ENCODE measurements at regions not wholly inside any gene's neighbourhood (a gene's known extent, or its start where the extent isn't known, plus 50 kb on each side); places are given as distances from the start of the nearest gene placed in this dataset.

- no peaks in the 10 kb centered on the region for H3K4me1 ChIP-seq (ENCODE audit: insufficient read depth, low read length)
- H3K9me3 ChIP-seq (ENCODE audit: low read depth, low read length): no peaks in the 10 kb centered on the region
- H3K36me3 ChIP-seq (ENCODE audit: insufficient read depth, low read length): no peaks in the 10 kb centered on the region
- TF ChIP-seq, protein P1, sequence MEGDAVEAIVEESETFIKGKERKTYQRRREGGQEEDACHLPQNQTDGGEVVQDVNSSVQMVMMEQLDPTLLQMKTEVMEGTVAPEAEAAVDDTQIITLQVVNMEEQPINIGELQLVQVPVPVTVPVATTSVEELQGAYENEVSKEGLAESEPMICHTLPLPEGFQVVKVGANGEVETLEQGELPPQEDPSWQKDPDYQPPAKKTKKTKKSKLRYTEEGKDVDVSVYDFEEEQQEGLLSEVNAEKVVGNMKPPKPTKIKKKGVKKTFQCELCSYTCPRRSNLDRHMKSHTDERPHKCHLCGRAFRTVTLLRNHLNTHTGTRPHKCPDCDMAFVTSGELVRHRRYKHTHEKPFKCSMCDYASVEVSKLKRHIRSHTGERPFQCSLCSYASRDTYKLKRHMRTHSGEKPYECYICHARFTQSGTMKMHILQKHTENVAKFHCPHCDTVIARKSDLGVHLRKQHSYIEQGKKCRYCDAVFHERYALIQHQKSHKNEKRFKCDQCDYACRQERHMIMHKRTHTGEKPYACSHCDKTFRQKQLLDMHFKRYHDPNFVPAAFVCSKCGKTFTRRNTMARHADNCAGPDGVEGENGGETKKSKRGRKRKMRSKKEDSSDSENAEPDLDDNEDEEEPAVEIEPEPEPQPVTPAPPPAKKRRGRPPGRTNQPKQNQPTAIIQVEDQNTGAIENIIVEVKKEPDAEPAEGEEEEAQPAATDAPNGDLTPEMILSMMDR (IDR thresholded peaks at IDR 0.05; ENCODE audit: extremely low read depth, low read depth, low read length): no peak
- H2AFZ ChIP-seq (ENCODE audit: low read length): no peak overlapping the region
- H3K27me3 ChIP-seq (ENCODE audit: insufficient read depth, low read length): no peaks in the 10 kb centered on the region
- no peak overlapping the region for H3K4me2 ChIP-seq (ENCODE audit: insufficient read depth, low read length)
- no peaks in the 10 kb centered on the region for H3K79me2 ChIP-seq (ENCODE audit: insufficient read depth, low read length)
- DNase-seq (ENCODE audit: insufficient read length, low spot score, missing footprints): no peak
- no peak overlapping the region for H3K4me3 ChIP-seq (ENCODE audit: insufficient read depth, low read length)
- no peaks in the 10 kb centered on the region for H4K20me1 ChIP-seq (ENCODE audit: insufficient read depth, low read length)
- H3K27ac ChIP-seq (ENCODE audit: low read depth, low read length): no peak overlapping the region
Observed at GRCh38 chr3:124133366-124133940, 141.5 kb upstream of the ROPN1 start.

DNA sequence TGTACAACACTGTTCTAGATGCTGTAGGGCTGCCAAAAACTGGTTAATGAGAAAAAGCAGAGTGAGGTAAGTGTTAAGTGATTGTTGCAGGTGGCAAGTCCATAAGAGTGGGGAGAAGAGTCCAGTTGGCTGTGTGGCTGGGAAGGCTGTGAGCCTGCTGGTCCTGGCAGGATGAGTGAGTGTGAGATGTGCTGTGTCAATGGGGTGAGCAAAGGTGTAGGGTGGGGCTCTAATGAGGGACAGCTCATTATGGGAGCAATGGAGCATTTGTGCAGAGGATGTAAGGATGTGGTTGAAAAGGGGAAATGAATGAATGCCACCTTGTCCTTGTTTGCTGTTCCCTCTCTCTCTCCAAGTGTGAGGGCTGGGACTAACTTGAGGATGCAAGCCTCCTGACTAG lies 145.3 kb upstream of the ROPN1 start:
- no peaks in the 10 kb centered on the region for H3K9me3 ChIP-seq (ENCODE audit: low read depth, low read length)
- no peaks in the 10 kb centered on the region for H3K36me3 ChIP-seq (ENCODE audit: insufficient read depth, low read length)
- TF ChIP-seq, protein P1 (IDR thresholded peaks at IDR 0.05; ENCODE audit: extremely low read depth, low read depth, low read length): no peak
- H3K27ac ChIP-seq (ENCODE audit: low read depth, low read length): no peak overlapping the region
- no peaks in the 10 kb centered on the region for H3K4me1 ChIP-seq (ENCODE audit: insufficient read depth, low read length)
- no peaks in the 10 kb centered on the region for H3K79me2 ChIP-seq (ENCODE audit: insufficient read depth, low read length)
- H4K20me1 ChIP-seq (ENCODE audit: insufficient read depth, low read length): no peaks in the 10 kb centered on the region
- no peak overlapping the region for H2AFZ ChIP-seq (ENCODE audit: low read length)
- H3K4me2 ChIP-seq (ENCODE audit: insufficient read depth, low read length): no peak overlapping the region
- no peak for DNase-seq (ENCODE audit: insufficient read length, low spot score, missing footprints)
- no peak overlapping the region for H3K4me3 ChIP-seq (ENCODE audit: insufficient read depth, low read length)
- peaks cover 19% of the 10 kb centered on the region for H3K27me3 ChIP-seq (ENCODE audit: insufficient read depth, low read length)

DNA sequence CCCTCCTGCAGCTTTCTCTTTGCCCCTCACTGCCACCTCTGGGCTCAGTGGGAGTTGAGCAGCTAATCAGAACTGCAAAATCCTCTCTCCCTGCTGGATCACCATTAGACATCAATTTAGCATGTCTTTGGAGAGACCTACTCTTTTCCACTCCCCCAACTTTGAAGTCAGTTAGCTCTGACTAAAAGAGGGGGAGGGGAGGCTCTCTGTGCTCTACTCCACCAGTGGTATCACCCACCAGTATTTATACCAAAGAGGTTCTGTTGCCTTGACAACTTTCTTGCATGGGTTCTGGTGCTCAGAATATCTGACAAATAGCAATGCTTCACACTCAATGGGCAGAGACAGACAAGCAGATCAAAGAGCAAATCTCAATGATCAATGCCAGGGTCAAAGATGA lies 146.2 kb upstream of the ROPN1 start:
- Histone ChIP-seq H3K9me3 (ENCODE audit: low read depth, low read length) (no peaks in the 10 kb centered on the region), H3K4me2 (ENCODE audit: insufficient read depth, low read length) (no peak overlapping the region), H3K79me2 (ENCODE audit: insufficient read depth, low read length) (no peaks in the 10 kb centered on the region), H3K4me1 (ENCODE audit: insufficient read depth, low read length) (no peaks in the 10 kb centered on the region), H2AFZ (ENCODE audit: low read length) (no peak overlapping the region), H3K4me3 (ENCODE audit: insufficient read depth, low read length) (no peak overlapping the region), H3K27me3 (ENCODE audit: insufficient read depth, low read length) (peaks cover 22% of the 10 kb centered on the region), H3K36me3 (ENCODE audit: insufficient read depth, low read length) (no peaks in the 10 kb centered on the region), H3K27ac (ENCODE audit: low read depth, low read length) (no peak overlapping the region), H4K20me1 (ENCODE audit: insufficient read depth, low read length) (no peaks in the 10 kb centered on the region)
- TF ChIP-seq, protein P1 (IDR thresholded peaks at IDR 0.05; ENCODE audit: extremely low read depth, low read depth, low read length): no peak
- no peak for DNase-seq (ENCODE audit: insufficient read length, low spot score, missing footprints)

DNA sequence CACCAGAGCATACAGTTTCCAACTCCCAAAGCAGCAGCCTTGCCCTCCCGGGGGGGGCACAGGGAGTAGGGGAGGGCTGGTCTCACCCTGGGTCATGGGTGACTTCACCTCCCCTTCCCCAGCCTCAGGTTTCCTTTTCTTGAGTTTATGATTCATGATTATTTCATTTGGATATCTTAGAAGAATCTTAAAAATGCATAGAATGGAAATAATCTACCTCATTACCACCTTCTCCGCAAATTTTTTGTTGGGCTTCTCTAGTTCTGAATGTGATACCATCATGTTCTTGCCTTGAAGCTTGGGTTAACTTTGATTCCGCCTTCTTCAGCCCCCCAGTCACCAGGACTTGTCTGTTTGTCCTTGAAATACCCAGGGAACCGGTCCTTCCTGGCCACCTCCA lies 148.8 kb upstream of the ROPN1 start:
- H3K36me3 ChIP-seq (ENCODE audit: insufficient read depth, low read length): no peaks in the 10 kb centered on the region
- no peak overlapping the region for H3K4me2 ChIP-seq (ENCODE audit: insufficient read depth, low read length)
- H3K27ac ChIP-seq (ENCODE audit: low read depth, low read length): no peak overlapping the region
- no peaks in the 10 kb centered on the region for H3K4me1 ChIP-seq (ENCODE audit: insufficient read depth, low read length)
- no peaks in the 10 kb centered on the region for H4K20me1 ChIP-seq (ENCODE audit: insufficient read depth, low read length)
- H2AFZ ChIP-seq (ENCODE audit: low read length): no peak overlapping the region
- peaks cover 39% of the 10 kb centered on the region for H3K27me3 ChIP-seq (ENCODE audit: insufficient read depth, low read length)
- H3K4me3 ChIP-seq (ENCODE audit: insufficient read depth, low read length): no peak overlapping the region
- TF ChIP-seq, protein P1 (IDR thresholded peaks at IDR 0.05; ENCODE audit: extremely low read depth, low read depth, low read length): no peak
- DNase-seq (ENCODE audit: insufficient read length, low spot score, missing footprints): no peak
- H3K9me3 ChIP-seq (ENCODE audit: low read depth, low read length): no peaks in the 10 kb centered on the region
- H3K79me2 ChIP-seq (ENCODE audit: insufficient read depth, low read length): no peaks in the 10 kb centered on the region
